Inflammatory macrophage treated with lipopolysaccharide for 1 hour (primary cell): ENCODE measurements at regions not wholly inside any gene's neighbourhood (a gene's known extent, or its start where the extent isn't known, plus 50 kb on each side); places are given as distances from the start of the nearest gene placed in this dataset.
"Not testable (repeated sequence)": the region's sequence is repeated elsewhere in the genome, so short reads cannot be mapped to it uniquely, and the experiment has no call there.

Source experiments
- DNase-seq, 2 donors: peaks; one replicate each; pipeline ENCODE4 v3.0.0-alpha.2; 2020 to 2022

DNA sequence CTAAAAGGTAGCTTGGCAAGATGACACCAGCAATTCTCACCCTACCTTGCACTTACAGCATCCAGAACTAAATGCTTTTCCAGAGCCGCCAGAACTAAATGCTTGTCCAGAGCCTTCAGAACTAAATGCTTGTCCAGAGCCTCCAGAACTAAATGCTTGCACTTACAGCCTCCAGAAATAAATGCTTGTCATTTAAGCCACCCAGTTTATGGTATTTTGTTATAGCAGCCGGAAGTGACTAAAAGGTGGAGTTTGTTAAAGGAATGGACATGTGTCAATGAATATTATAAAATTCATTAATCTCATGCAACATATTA lies 133.5 kb downstream of the GPX5 start:
- no peak for DNase-seq

GRCh38 chr6:28661097-28661713 lies 135.5 kb downstream of the GPX5 start:
- no peak for DNase-seq

DNA sequence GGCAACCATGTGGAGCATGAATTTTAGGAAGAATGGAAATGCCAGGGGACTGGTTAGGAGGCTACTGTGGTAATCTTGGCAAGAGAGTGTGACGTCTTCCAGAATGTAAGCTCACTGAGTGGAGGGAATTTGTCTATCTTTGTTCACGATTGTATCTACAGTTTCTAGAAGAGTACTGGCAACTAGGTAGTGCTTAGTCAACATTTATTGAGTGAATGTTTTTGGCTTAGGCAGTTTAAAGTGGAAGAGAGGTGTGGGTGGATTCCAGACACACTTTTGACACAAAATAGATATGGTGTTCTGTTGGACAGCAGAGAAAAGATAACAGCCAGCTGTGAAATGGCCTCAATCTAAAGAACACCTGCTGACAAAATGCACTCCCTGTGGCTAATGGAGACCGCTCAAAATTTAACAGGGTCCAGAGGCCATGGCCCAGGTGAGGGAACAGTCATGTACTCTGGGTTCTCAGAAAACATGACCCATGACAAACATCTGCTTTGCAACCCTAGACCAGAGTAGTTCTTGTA lies 139.3 kb downstream of the GPX5 start:
- DNase-seq, result no peak

DNA sequence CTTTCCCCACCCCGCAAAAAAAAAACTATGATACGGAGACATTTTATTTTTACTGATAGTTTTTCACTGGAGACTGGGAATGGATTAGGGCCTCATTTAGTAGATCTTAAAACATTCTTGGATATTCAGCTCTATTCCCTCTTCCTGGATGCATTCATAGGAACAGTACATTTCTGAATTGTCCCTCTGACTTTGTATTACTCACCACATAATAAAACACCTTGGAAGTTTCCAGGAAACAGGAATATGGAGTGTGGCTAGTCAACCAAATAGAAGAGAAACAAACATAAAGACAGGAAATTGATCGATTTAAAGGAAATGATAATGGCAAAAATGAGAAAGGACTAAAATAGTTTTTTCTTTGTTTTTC lies 147.7 kb downstream of the GPX5 start:
- no peak for DNase-seq

DNA sequence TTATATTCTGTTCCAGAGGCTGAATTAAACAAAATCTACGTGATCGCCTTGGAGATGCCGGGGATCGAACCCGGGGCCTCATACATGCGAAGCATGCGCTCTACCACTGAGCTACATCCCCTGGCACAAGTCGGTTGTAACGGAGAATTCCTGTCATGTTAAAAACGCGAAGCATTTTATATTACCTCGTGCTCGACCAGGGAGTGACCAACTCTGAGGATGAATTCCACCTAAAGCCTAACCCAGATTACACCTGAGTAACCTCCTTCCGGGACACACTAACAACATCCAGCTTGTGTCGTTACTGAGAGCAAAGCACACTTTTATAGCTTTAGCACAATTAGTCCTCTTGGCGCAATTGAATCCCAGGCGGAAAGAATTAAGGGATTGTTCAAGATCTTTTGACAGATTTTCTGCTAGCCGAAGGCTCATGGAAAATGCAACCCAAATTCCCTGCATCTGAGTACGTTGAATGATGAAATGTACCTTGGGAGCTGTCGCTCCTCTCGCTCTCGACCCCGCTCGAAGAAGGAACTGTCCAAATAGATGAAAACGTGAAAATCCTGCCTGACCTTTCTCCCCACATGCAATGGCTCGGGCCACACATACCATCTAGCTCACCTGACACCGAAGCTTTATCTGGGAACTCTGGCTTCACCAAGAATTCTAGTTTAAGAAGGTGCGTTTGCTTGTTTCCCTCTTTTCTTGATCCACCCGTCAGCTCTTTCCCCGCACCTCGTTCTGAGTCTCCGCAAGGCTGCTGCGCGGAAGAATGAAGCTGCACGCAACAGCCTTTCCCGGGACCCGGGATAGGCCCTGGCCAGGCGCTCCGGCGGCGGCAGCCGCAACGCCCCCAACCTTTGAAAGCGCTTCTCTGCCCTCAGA lies 148.3 kb downstream of the GPX5 start:
- DNase-seq, result peak; percentile 13 to 15

DNA sequence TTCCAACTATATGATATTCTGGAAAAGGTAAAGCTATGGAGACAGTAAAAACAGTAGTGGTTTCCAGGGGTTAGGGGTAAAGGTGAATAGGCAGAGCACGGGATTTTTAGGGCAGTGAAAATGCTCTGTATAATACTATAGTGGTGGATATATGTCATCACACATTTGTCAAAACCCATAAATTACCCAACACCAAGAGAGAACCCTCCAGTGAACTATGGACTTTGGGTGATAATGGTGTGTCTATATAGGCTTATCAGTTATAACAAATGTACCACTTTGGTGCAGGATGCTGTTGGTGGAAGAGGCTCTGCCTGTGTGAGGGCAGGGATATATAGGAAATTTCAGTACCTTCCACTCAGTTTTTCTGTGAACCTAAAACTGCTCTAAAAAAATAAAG lies 149.9 kb downstream of the GPX5 start:
- DNase-seq, result no peak

GRCh38 chr6:28682542-28682941 lies 156.9 kb downstream of the GPX5 start:
- DNase-seq, result no peak

DNA sequence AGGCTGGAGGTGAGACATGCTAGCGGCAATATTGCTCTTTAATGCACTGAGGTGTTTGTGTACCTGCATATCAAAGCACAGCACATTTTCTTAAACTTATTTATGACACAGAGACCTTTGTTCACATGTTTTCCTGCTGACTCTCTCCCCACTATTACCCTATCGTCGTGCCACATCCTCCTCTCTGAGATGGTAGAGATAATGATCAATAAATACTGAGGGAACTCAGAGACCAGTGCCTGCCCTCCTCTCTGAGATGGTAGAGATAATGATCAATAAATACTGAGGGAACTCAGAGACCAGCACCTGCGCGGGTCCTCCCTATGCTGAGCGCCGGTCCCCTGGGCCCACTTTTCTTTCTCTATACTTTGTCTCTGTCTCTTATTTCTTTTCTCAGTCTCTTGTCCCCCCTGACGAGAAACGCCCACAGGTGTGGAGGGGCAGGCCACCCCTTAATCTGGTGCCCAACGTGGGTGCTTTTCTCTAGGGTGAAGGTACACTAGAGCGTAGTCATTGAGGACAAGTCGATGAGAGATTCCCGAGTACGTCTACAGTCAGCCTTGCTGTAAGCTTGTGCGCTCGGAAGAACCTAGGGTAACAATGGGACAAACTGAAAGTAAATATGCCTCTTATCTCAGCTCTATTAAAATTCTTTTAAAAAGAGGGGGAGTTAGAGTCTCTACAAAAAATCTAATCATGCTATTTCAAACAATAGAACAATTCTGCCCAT lies 157.4 kb downstream of the GPX5 start:
- DNase-seq, result not testable (repeated sequence)

DNA sequence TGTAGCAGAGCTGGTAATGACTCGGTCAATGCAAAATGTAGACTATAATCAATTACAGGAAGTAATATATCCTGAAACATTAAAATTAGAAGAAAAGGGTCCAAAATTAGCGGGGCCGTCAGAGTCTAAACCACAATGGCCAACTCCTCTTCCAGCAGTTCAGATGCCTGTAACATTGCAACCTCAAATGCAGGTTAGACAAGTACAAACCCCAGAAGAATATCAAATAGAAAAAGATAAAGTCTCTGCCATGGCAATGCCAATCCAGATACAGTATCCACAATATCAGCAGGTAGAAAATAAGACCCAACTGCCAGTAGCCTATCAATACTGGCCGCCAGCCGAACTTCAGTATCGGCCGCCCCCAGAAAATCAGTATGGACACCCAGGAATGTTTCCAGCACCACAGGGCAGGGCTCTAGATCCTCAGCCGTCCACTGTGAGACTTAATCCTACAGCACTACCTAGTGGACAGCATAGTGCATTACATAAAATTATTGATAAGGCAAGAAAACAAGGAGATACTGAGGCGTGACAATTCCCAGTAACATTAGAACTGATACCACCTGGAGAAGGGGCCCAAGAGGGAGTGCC lies 158.4 kb downstream of the GPX5 start:
- DNase-seq, result peak; percentile 21 to 32

GRCh38 chr6:28685960-28686359 lies 160.3 kb downstream of the GPX5 start:
- not testable (repeated sequence) for DNase-seq

GRCh38 chr6:28686446-28687027 lies 160.9 kb downstream of the GPX5 start:
- DNase-seq, result peak; percentile 41 to 92

DNA sequence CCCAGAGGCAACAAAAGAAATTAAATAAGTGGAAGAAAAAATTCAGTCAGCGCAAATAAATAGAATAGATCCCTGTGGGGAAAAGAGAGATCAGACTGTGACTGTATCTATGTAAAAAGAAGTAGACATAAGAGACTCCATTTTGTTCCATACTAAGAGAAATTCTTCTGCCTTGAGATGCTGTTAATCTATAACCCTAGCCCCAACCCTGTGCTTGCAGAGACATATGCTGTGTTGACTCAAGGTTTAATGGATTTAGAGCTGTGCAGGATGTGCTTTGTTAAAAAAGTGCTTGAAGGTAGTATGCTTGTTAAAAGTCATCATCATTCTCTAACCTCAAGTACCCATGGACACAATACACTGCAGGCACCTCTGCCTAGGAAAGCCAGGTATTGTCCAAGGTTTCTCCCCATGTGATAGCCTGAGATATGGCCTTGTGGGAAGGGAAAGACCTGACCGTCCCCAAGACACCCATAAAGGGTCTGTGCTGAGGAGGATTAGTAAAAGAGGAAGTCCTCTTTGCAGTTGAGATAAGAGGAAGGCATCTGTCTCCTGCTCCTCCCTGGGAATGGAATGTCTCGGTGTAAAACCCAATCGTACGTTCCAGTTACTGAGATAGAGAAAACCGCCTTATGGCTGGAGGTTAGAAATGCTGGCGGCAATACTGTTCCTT lies 161.8 kb downstream of the GPX5 start:
- not testable (repeated sequence) for DNase-seq

GRCh38 chr6:28691991-28692390 lies 166.3 kb downstream of the GPX5 start:
- not testable (repeated sequence) for DNase-seq

- no peak for DNase-seq
These were observed 167.5 kb downstream of the GPX5 start for GRCh38 chr6:28693033-28693750.

- DNase-seq, result no peak
These were observed 168.2 kb downstream of the GPX5 start for GRCh38 chr6:28693751-28694443.

GRCh38 chr6:28695715-28696114 lies 170.0 kb downstream of the GPX5 start:
- no peak for DNase-seq

GRCh38 chr6:28696167-28696566 lies 170.5 kb downstream of the GPX5 start:
- no peak for DNase-seq

DNA sequence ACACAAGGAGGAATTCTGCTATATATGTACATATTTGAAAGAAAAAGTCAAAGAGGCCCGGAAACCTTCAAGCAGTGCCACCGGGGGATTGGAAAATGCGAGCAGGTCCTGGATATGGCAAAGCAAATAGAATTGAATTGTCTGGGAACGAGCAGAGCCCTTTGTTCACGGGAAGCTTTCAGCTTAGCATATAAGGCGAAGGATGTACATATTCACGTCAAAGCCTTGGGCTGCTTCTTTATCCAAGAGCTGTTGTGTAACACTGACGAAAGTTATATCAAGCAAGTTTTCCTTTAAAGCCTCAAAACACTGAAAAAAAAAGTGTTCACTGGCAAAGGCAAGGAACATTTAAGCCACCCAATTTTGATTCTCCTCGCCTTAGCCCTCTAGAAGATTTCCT lies 171.0 kb downstream of the GPX5 start:
- no peak for DNase-seq

- DNase-seq, result no peak
These were observed 182.0 kb downstream of the GPX5 start for GRCh38 chr6:28707387-28708282.
